LNCAP (cell line): ENCODE measurements at regions not wholly inside any gene's neighbourhood (a gene's known extent, or its start where the extent isn't known, plus 50 kb on each side); places are given as distances from the start of the nearest gene placed in this dataset.

Experiments
- TF ChIP-seq, protein P1 (sequence below): fragments of 450-650 bp; IDR thresholded peaks from 2 replicates; pipeline ENCODE4 v1.5.1; 2017; ENCODE audit warnings: mild to moderate bottlenecking

DNA sequence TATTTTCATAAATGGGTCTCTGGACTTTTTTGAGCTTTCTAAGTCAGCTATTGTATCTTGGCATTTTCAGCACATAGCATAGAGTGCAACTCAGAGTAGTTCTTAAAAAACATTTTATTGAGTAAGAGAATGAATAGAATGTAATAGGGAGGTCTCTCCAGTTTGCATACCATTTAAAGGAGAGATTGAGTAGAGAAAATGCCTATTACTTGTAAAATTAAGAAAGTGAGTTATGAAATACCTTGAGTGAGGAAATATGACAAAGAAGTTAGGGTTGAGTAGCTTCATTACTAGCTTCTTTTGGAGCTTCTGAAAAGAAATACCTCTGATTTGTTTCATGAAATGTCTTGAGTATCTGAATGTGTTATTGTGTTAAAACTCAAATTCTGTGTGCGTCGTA, 140.0 kb downstream of the AASDHPPT start:
- TF ChIP-seq, protein P1, sequence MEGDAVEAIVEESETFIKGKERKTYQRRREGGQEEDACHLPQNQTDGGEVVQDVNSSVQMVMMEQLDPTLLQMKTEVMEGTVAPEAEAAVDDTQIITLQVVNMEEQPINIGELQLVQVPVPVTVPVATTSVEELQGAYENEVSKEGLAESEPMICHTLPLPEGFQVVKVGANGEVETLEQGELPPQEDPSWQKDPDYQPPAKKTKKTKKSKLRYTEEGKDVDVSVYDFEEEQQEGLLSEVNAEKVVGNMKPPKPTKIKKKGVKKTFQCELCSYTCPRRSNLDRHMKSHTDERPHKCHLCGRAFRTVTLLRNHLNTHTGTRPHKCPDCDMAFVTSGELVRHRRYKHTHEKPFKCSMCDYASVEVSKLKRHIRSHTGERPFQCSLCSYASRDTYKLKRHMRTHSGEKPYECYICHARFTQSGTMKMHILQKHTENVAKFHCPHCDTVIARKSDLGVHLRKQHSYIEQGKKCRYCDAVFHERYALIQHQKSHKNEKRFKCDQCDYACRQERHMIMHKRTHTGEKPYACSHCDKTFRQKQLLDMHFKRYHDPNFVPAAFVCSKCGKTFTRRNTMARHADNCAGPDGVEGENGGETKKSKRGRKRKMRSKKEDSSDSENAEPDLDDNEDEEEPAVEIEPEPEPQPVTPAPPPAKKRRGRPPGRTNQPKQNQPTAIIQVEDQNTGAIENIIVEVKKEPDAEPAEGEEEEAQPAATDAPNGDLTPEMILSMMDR = no peak

DNA sequence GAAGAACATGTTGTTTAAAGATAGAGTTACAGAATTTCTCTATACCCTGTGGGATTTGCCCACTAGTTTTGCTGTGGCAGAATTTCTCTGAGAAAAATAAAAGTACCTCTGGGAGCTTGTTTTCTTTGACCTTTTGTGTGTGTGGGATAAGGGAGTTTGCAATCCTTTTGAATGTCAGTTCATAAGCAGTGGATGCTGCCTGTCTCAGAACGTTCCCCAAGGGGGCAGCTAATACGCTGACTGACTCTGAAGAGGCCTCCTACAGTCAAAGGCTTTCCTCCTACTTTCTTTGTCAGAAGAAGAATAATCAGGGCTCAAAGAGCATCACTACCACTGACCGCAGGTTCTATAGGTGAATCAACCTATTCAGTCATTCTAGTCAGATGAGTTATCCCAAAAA, 140.6 kb downstream of the AASDHPPT start:
- TF ChIP-seq, protein P1 = no peak

DNA sequence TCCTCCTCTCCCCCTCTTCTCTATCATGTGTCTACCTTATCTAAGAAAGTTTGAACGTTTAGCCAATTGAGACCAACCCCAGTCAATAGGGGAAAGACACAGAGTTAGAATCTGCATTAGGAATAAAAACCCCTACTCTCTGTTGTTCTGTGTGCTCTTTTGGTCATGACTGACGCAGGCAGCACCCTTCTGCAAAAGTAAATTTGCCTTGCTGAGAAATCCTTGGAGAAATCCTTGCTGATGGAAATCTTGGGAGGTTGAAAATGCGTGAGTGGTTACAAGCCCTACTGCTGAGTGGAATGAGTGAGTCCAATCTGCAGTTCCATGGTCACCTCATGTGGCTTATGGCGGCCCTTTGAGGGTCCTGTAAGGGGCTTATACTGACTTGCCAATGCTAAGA, 145.2 kb downstream of the AASDHPPT start:
- TF ChIP-seq, protein P1 = no peak

DNA sequence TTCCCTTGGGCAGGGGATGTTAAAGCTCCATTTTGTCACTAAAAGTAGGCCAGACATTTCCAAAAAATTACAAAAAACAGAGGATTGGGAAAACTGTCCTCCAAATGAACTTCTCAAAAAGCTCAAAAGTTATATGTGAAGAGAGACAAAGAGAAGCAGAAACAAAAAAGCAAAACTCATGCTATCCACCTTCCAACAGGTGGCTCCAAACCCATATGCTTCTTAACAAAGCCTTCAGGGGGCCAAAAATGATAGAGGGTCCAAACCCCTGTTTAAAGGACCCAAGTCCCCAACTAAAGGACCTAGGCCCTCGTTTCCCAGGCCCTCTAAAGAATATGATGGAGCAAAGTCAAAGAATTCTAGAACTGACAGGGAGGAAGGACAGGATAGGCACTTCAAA, 146.7 kb downstream of the AASDHPPT start:
- TF ChIP-seq, protein P1 = no peak

DNA sequence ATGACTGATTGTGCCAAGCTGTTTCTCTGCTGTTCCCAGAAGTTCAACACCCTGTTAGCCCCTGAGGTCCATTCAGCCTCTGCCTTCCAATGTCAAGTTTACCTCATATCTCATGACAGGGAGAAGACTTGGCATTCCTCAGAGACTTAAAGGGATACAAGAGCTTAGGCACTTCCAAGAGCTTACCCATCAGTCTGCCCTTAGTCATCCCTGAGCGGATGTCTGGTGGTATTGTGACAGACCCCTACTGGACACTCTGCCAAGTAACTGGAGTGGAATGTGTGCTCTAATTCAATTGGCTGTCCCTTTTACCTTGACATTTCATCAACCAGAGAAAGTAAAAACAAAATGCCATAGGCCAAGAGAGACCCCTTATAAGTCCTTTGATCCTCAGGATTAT, 151.5 kb downstream of the AASDHPPT start:
- TF ChIP-seq, protein P1 = no peak

DNA sequence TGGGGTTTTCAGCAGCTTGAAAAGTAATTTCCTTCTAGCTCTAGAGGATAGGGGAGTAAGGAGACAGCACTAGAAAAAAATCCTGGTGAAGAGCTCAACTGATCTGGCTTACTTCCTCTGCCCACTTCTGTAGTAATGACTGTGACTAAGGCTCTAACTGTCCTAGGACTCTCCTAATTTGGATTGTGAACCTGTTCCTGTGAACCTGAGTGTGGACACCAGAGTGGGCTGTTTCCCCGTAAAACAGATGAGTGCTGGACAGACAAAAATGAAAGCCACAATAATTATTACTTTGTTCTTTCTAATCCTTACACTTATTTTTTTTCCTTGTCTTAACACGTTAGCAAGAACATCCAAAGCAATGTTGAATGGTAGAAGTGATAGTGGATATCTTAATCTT, 154.1 kb downstream of the AASDHPPT start:
- TF ChIP-seq, protein P1 = no peak

DNA sequence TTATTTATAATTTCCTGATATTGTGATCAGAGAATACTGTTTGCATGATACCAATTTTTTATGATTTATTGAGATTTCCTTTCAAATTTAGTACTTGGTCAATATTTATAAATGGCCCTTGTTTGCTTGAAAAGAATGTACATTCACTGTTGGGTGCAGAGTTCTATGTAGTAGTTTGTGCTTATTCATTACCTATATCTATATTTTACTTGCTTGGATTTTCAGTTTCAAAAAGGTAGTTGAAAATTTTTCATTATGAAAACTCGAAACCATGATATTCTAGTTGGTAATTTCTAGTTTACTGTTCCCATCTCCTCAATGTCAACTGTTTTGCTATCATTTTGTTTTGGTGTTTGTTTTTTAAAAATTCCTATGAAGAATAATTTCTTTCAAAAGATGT, 155.7 kb downstream of the AASDHPPT start:
- TF ChIP-seq, protein P1 = no peak

DNA sequence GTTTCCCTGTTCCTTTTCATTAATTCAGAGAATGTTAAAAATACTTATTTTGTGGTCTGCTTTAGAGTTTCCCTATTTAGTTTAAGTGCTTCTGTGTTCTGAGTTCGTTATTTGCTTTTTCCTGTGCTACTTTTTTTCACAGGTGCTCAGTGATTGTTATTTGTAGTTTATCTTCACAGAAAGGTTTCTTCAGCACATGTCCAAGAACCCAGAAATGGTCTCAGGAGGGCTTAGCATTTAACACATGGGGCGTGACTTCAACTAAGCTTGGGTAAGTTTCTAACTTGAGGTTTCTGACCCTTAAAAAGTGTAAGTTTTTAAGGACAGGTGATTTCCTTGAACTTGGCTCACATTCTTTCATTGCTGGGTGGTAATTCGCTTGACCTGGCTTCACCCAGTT, 157.3 kb downstream of the AASDHPPT start:
- TF ChIP-seq, protein P1 = no peak
